ENCODE measurements at regions not wholly inside any gene's neighbourhood (a gene's known extent, or its start where the extent isn't known, plus 50 kb on each side); places are given as distances from the start of the nearest gene placed in this dataset.

GRCh38 chr6:153437193-153437592 is 306.1 kb upstream of the RGS17 start:
- no peak for TF ChIP-seq TAF1 (IDR thresholded peaks at IDR 0.05; ENCODE audit: borderline replicate concordance, insufficient read depth, low read length)
- no peak for TF ChIP-seq SIN3A (IDR thresholded peaks at IDR 0.05; ENCODE audit: borderline replicate concordance, insufficient read depth, low read length)
- TF ChIP-seq FOXP2 (optimal IDR thresholded peaks at IDR 0.05; ENCODE audit: borderline replicate concordance, extremely low read depth, extremely low read length, insufficient read depth) = no peak

DNA sequence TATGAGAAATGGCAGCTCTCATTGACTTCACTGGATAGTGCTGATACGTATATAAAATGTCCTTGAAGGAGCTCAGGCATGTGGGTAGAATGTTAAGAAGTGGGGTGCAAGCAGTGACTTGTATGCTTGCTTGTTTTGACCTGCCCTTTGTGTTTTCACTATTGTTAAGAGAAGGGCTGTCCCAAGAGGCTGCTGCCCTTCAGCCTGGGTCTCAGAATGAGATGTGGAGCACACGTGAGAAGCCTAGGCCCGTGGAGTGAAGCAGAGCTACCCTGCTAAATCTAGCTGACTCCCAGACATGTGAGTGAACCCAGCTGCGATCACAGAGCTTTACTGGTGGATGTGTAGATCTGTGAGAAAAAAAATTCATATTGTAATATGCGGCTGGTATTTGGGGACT is 305.3 kb upstream of the RGS17 start:
- TF ChIP-seq SIN3A (IDR thresholded peaks at IDR 0.05; ENCODE audit: borderline replicate concordance, insufficient read depth, low read length) (no peak), POLR2AphosphoS5 (IDR thresholded peaks at IDR 0.05; ENCODE audit: low read depth, low read length) (no peak), TAF1 (IDR thresholded peaks at IDR 0.05; ENCODE audit: borderline replicate concordance, insufficient read depth, low read length) (no peak), FOXP2 (optimal IDR thresholded peaks at IDR 0.05; ENCODE audit: borderline replicate concordance, extremely low read depth, extremely low read length, insufficient read depth) (no peak)
- TF ChIP-seq, protein P1, sequence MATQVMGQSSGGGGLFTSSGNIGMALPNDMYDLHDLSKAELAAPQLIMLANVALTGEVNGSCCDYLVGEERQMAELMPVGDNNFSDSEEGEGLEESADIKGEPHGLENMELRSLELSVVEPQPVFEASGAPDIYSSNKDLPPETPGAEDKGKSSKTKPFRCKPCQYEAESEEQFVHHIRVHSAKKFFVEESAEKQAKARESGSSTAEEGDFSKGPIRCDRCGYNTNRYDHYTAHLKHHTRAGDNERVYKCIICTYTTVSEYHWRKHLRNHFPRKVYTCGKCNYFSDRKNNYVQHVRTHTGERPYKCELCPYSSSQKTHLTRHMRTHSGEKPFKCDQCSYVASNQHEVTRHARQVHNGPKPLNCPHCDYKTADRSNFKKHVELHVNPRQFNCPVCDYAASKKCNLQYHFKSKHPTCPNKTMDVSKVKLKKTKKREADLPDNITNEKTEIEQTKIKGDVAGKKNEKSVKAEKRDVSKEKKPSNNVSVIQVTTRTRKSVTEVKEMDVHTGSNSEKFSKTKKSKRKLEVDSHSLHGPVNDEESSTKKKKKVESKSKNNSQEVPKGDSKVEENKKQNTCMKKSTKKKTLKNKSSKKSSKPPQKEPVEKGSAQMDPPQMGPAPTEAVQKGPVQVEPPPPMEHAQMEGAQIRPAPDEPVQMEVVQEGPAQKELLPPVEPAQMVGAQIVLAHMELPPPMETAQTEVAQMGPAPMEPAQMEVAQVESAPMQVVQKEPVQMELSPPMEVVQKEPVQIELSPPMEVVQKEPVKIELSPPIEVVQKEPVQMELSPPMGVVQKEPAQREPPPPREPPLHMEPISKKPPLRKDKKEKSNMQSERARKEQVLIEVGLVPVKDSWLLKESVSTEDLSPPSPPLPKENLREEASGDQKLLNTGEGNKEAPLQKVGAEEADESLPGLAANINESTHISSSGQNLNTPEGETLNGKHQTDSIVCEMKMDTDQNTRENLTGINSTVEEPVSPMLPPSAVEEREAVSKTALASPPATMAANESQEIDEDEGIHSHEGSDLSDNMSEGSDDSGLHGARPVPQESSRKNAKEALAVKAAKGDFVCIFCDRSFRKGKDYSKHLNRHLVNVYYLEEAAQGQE (IDR thresholded peaks at IDR 0.05; ENCODE audit: insufficient read depth in 1 of 2, low read depth in 2 of 2, low read length in 2 of 2) = no peak

GRCh38 chr6:153435787-153436186 is 304.7 kb upstream of the RGS17 start:
- no peak for TF ChIP-seq SIN3A (IDR thresholded peaks at IDR 0.05; ENCODE audit: borderline replicate concordance, insufficient read depth, low read length)
- TF ChIP-seq, protein P1 (IDR thresholded peaks at IDR 0.05; ENCODE audit: insufficient read depth in 1 of 2, low read depth in 2 of 2, low read length in 2 of 2) = no peak
- no peak for TF ChIP-seq TAF1 (IDR thresholded peaks at IDR 0.05; ENCODE audit: borderline replicate concordance, insufficient read depth, low read length)
- TF ChIP-seq POLR2AphosphoS5 (IDR thresholded peaks at IDR 0.05; ENCODE audit: low read depth, low read length) = no peak
- no peak for TF ChIP-seq FOXP2 (optimal IDR thresholded peaks at IDR 0.05; ENCODE audit: borderline replicate concordance, extremely low read depth, extremely low read length, insufficient read depth)

GRCh38 chr6:153425536-153425935 is 294.5 kb upstream of the RGS17 start:
- TF ChIP-seq TAF1 (IDR thresholded peaks at IDR 0.05; ENCODE audit: borderline replicate concordance, insufficient read depth, low read length) (no peak), SIN3A (IDR thresholded peaks at IDR 0.05; ENCODE audit: borderline replicate concordance, insufficient read depth, low read length) (no peak), POLR2AphosphoS5 (IDR thresholded peaks at IDR 0.05; ENCODE audit: low read depth, low read length) (no peak), FOXP2 (optimal IDR thresholded peaks at IDR 0.05; ENCODE audit: borderline replicate concordance, extremely low read depth, extremely low read length, insufficient read depth) (no peak)
- TF ChIP-seq, protein P1 (IDR thresholded peaks at IDR 0.05; ENCODE audit: insufficient read depth in 1 of 2, low read depth in 2 of 2, low read length in 2 of 2) = no peak

DNA sequence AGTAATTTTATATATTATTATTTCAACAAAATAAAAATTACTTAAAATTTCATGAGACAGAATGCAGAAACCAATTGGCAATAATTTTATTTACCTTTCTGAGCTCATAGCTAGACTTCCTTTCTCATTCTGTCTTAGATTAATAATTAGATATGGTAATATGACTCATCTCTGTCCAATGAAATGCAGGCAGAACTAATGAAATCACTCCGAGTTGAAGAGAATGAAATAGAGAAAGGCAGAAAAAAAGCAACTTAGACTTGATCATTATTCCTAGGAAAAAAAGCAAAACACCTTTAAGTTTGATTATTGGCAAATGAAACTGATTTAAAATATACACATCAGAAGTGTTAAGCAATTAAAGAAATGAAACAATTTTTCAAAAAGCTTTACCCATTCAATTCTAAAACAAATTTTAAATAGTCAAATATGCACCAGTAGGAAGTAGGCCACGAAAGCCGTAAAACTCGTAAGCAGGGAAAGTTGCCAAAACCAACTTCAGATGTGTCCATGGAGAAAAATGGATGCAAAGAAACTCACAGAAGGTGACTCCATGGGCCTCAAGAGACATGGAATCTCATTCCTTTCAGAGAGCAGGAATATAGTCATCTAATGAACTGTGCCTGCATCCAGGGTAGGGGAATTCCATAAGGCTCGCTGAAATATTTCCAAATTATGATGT is 293.8 kb upstream of the RGS17 start:
- TF ChIP-seq SIN3A (IDR thresholded peaks at IDR 0.05; ENCODE audit: borderline replicate concordance, insufficient read depth, low read length) (no peak), TAF1 (IDR thresholded peaks at IDR 0.05; ENCODE audit: borderline replicate concordance, insufficient read depth, low read length) (no peak), FOXP2 (optimal IDR thresholded peaks at IDR 0.05; ENCODE audit: borderline replicate concordance, extremely low read depth, extremely low read length, insufficient read depth) (no peak), POLR2AphosphoS5 (IDR thresholded peaks at IDR 0.05; ENCODE audit: low read depth, low read length) (no peak)
- TF ChIP-seq, protein P1 (IDR thresholded peaks at IDR 0.05; ENCODE audit: insufficient read depth in 1 of 2, low read depth in 2 of 2, low read length in 2 of 2) = no peak

Data from PFSK-1 (cell line).